ENCODE measurements at regions not wholly inside any gene's neighbourhood (a gene's known extent, or its start where the extent isn't known, plus 50 kb on each side); places are given as distances from the start of the nearest gene placed in this dataset.

GRCh38 chr3:72548461-72548860 is 299.8 kb downstream of the SHQ1 start:
- H3K4me2 ChIP-seq = no peak overlapping the region
- ChIA-PET CTCF (interaction anchor here (1.8 kb wide), 1 partner anchor 673 kb away, joined by 5 read pairs; no protein-coding TSS in a partner anchor), POLR2A (no interaction called here)
- no peak for TF ChIP-seq EHF (CRISPR knock-in tag; IDR thresholded peaks at IDR 0.05)
- no peak for TF ChIP-seq ZC3H11A (IDR thresholded peaks at IDR 0.05)
- TF ChIP-seq BHLHE40 (IDR thresholded peaks at IDR 0.05; ENCODE audit: low read depth, low read length) = no peak
- no peak for TF ChIP-seq ELK1 (IDR thresholded peaks at IDR 0.05; ENCODE audit: low read depth, low read length)
- TF ChIP-seq ESRRA (IDR thresholded peaks at IDR 0.05; ENCODE audit: borderline replicate concordance, low read length) = no peak
- H3K4me3 ChIP-seq = no peak overlapping the region
- no peak overlapping the region for H3K27ac ChIP-seq
- no peaks in the 10 kb centered on the region for H3K9me3 ChIP-seq
- FAIRE-seq (no peak), ATAC-seq (no peak), DNase-seq (ENCODE audit: low read depth in 1 of 2, low spot score in 1 of 2) (no peak)
- H3K4me1 ChIP-seq = no peaks in the 10 kb centered on the region
- 0% methylated on average over 1 of the region's 1 CpG for WGBS (ENCODE audit: missing lambda C conversion rate)

- TF ChIP-seq ZSCAN20 (CRISPR knock-in tag; IDR thresholded peaks at IDR 0.05) (no peak), SREBF2 (IDR thresholded peaks at IDR 0.05) (no peak), HDAC2 (IDR thresholded peaks at IDR 0.05) (no peak), NFE2L2 (conservative IDR thresholded peaks at IDR 0.05; ENCODE audit: low read length) (no peak)
- DNase-seq (ENCODE audit: low read depth in 1 of 2, low spot score in 1 of 2) = no peak
- H3K9me3 ChIP-seq = no peaks in the 10 kb centered on the region
- CTCF ChIA-PET = interaction anchor here (1.8 kb wide), 1 partner anchor 672 kb away, joined by 5 read pairs; no protein-coding TSS in a partner anchor
- H3K27ac ChIP-seq = no peak overlapping the region
- H3K4me1 ChIP-seq = no peaks in the 10 kb centered on the region
- POLR2A ChIA-PET = no interaction called here
- no peak for FAIRE-seq
- 59% methylated on average over 3 of the region's 3 CpGs for WGBS (ENCODE audit: missing lambda C conversion rate)
- H3K4me3 ChIP-seq = no peak overlapping the region
- ATAC-seq = no peak
- H3K4me2 ChIP-seq = no peak overlapping the region
Measured at GRCh38 chr3:72547183-72547582, 301.1 kb downstream of the SHQ1 start.

- Histone ChIP-seq H3K4me3 (no peak overlapping the region), H3K9me3 (no peaks in the 10 kb centered on the region), H3K4me2 (no peak overlapping the region), H3K4me1 (no peaks in the 10 kb centered on the region), H3K27ac (no peak overlapping the region)
- POLR2A ChIA-PET = no interaction called here
- no peak for TF ChIP-seq HES2 (IDR thresholded peaks at IDR 0.05)
- no peak for DNase-seq (ENCODE audit: low read depth in 1 of 2, low spot score in 1 of 2)
- WGBS (ENCODE audit: missing lambda C conversion rate) = 49% methylated on average over 4 of the region's 4 CpGs
- no peak for ATAC-seq
- CTCF ChIA-PET = no interaction called here
- FAIRE-seq = no peak
Measured at GRCh38 chr3:72544239-72544638, 304.0 kb downstream of the SHQ1 start.

GRCh38 chr3:72543246-72543645 is 305.0 kb downstream of the SHQ1 start:
- ChIA-PET CTCF (no interaction called here), POLR2A (no interaction called here)
- DNase-seq (ENCODE audit: low read depth in 1 of 2, low spot score in 1 of 2) (no peak), ATAC-seq (no peak), FAIRE-seq (no peak)
- no peak for TF ChIP-seq POLR2A (IDR thresholded peaks at IDR 0.05; ENCODE audit: low read length)
- no peak for TF ChIP-seq JUN (IDR thresholded peaks at IDR 0.05)
- TF ChIP-seq E2F6 (IDR thresholded peaks at IDR 0.05; ENCODE audit: borderline replicate concordance, low read depth) = no peak
- TF ChIP-seq SMC3 (IDR thresholded peaks at IDR 0.05) = no peak
- TF ChIP-seq PBX3 (IDR thresholded peaks at IDR 0.05) = no peak
- TF ChIP-seq GATA3 (IDR thresholded peaks at IDR 0.05; ENCODE audit: borderline replicate concordance) = no peak
- TF ChIP-seq CEBPB (IDR thresholded peaks at IDR 0.05) = no peak
- no peaks in the 10 kb centered on the region for H3K9me3 ChIP-seq
- H3K4me1 ChIP-seq = no peaks in the 10 kb centered on the region
- no peak overlapping the region for H3K4me3 ChIP-seq
- no peak overlapping the region for H3K27ac ChIP-seq
- no peak overlapping the region for H3K4me2 ChIP-seq
- WGBS (ENCODE audit: missing lambda C conversion rate) = 39% methylated on average over 3 of the region's 3 CpGs

- H3K27ac ChIP-seq = no peak overlapping the region
- FAIRE-seq = no peak
- H3K9me3 ChIP-seq = no peaks in the 10 kb centered on the region
- H3K4me2 ChIP-seq = no peak overlapping the region
- WGBS (ENCODE audit: missing lambda C conversion rate) = 43% methylated on average over 6 of the region's 6 CpGs
- POLR2A ChIA-PET = no interaction called here
- ATAC-seq = no peak
- CTCF ChIA-PET = no interaction called here
- DNase-seq (ENCODE audit: low read depth in 1 of 2, low spot score in 1 of 2) = no peak
- no peak overlapping the region for H3K4me3 ChIP-seq
- TF ChIP-seq KDM1A (IDR thresholded peaks at IDR 0.05; ENCODE audit: low read depth) (no peak), ZFP36 (IDR thresholded peaks at IDR 0.05; ENCODE audit: borderline replicate concordance, partially characterized antibody) (no peak), RFX5 (IDR thresholded peaks at IDR 0.05) (no peak)
- no peaks in the 10 kb centered on the region for H3K4me1 ChIP-seq
Measured at GRCh38 chr3:72542781-72543180, 305.5 kb downstream of the SHQ1 start.
